HG03575 (cell line): ENCODE measurements at regions not wholly inside any gene's neighbourhood (a gene's known extent, or its start where the extent isn't known, plus 50 kb on each side); places are given as distances from the start of the nearest gene placed in this dataset.
A peak's percentile ranks its signal among the peaks of the same experiment; 100 is the strongest.
"Not testable (repeated sequence)": the region's sequence is repeated elsewhere in the genome, so short reads cannot be mapped to it uniquely, and the experiment has no call there.

Experiments used
- ATAC-seq: cut with Tn5 transposase; IDR thresholded peaks from one replicate; pipeline ENCODE4 v1.9.1; 2021; ENCODE audit not compliant: unreplicated experiment, insufficient number of reproducible peaks, low FRiP score; ENCODE audit errors: extremely low read depth

DNA sequence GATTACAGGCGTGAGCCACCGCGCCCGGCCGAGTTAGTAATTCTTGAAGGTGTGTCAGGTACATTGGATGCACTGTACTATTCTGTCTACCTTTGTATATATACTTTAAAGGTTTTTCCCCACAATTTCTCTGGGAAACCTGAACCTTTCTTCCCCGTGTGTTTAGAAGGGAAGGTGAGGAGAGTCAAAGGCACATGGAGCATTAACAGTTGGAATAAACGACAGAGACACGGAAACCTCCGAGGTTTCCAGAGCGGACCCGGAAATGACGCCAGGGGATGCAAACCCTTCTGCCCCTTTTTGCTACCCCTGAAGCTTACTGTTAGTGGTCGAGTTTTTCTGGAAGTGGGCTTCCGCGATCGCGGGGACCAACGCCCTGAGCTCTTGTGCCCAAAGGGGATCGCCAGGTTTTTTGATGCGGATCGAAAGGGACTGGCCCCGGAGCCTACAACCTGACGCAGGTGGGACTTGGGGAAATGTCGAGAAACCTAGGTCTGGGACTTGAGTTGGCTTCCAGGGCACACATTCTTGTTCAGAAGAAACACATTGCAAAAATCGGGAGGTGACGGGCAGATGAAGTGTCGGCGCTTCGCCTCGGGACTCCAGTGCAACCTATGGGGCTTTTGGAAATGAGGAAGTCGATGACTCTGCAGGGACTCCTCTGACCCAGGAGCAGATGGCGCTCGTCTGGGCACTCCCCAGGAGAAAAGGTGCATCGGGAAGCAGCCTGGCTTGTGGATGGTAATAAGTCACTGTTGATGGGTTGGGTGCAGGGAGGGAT is 218.2 kb downstream of the OR2B2 start:
- ATAC-seq, result no peak

DNA sequence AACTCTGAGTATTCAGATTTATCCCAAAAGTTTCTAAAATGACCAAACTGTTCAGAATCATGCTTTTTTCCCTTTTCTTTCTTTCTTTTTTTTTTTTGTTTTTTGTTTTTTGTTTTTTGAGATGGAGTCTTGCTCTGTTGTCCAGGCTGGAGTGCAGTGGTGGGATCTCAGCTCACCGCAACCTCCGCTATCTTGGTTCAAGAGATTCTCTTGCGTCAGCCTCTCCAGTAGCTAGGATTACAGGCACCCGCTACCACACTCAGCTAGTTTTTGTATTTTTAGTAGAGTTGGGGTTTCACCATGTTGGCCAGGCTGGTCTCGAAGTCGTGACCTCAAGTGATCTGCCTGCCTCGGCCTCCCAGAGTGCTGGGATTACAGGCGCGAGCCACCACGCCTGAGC is 219.2 kb upstream of the ZNF184 start:
- ATAC-seq, result not testable (repeated sequence)

DNA sequence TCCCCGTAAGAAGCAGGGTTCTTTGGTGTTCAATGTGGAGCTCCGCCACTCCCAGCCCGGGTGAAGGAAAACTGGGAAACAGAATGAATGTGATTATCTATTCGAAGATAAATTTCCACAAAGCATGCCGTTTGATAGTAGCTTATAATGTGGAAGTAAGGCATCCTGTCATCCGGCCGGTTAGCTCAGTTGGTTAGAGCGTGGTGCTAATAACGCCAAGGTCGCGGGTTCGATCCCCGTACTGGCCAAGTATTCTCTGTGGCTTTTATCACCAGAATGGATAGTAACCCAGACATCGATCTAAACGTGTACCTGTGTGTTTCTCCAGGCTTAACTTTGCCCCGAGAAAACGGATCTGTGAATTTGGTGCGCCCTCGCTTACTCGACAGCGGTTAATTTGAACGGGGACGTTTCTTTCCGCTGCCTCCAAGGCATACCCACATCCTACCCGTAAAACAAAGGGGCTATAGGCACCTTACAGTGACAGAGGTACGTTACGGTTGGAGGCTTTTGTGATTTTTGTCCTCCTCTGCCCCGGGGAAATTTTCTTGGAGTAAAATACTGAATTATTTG is 215.2 kb upstream of the ZNF184 start:
- ATAC-seq, result peak; percentile 31

DNA sequence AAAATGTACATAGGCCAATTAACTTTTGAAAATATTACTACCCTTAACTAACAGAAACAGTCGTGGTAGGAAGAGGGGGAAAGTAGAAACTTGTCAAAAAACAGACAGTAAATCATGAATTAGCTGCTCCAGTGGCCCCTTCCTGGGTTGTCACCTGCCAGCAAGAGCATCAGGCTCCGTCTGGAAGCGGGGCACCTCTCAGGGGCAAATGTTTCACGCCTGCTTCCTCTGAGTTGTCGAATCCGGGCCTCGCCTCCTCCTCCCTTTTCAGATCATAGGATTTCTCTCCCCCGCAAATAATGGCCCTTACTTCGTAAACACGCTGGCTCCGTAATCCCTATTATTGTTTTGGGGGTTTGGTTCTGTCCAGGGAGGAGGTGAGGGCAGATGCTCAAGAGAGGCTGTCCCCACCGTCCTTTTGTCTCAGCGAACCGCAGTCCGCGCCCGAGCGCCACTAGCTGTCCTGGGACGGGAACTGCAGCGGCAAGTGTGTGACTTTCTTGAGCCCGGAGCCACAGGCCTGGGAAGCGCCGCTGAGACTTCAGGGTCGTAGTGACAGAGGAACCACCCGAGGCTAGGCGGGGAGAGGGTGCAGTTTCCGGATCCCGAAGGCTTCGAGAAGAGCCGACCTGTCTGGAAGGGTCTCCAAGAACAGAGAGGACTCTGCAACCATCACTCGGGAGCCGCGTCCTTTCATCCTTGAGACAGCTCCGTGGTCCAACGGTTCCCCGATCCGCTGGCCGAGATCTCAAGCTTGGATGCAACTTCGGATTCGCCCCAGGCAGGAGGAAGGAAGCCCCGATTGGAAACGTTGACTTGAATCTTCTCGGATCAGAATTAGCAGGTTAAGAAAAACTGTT is 214.5 kb upstream of the ZNF184 start:
- ATAC-seq, result peak; percentile 2

DNA sequence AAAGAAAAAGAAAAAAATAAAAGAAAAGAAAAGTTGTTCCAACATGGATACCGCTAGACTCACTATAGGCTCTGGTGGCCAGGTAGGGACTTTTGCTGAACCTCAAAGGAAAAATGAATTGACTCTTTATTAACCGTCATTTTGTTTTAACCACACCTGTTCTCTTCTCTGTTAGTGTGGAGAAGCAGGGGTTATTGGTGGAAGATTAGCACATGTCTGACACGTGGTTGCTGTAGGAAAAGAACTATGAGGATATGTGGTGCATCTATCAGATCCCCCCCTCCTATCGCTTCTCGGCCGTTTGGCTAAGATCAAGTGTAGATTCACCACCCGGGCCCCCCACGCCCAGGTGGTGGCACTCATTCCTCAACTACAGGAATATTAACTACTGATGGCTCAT is 212.4 kb upstream of the ZNF184 start:
- no peak for ATAC-seq

DNA sequence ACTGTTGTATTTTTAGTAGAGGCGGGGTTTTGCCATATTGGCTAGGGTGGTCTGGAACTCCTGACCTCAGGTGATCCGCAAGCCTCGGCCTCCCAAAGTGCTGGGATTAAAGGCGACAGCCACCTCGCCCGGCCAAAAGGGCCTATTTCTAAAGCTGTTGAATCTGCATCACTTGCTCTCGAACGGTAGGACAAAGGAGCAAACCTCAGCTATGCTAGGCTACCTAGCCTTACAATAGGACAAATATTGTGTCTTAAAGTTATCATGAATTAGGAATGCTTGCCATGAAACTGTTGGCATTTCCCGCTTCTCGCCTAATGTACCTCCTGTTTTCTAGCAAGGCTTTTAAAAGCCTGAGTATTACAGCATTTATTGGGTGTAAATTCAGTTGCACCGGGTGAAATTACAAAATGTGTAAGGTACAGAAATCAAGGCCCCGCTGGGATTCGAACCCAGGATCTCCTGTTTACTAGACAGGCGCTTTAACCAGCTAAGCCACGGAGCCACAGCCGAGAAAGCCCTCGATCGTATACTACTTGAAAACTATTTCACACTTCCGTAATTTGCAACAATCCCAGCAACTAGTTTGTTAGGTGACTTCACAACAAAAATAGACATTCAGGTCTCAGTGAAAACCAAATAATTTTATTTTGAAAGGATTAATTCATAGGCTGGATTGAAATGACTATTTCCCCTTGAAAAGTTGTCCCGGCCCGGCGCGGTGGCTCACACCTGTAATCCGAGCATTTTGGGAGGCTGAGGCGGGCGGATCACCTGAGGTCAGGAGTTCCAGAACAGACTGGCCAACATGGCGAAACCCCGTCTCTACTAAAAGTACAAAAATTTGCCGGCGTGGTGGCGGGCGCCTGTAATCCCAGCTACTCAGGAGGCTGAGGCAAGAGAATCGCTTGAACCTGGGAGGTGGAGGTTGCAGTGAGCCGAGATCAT is 211.6 kb upstream of the ZNF184 start:
- ATAC-seq, result no peak

DNA sequence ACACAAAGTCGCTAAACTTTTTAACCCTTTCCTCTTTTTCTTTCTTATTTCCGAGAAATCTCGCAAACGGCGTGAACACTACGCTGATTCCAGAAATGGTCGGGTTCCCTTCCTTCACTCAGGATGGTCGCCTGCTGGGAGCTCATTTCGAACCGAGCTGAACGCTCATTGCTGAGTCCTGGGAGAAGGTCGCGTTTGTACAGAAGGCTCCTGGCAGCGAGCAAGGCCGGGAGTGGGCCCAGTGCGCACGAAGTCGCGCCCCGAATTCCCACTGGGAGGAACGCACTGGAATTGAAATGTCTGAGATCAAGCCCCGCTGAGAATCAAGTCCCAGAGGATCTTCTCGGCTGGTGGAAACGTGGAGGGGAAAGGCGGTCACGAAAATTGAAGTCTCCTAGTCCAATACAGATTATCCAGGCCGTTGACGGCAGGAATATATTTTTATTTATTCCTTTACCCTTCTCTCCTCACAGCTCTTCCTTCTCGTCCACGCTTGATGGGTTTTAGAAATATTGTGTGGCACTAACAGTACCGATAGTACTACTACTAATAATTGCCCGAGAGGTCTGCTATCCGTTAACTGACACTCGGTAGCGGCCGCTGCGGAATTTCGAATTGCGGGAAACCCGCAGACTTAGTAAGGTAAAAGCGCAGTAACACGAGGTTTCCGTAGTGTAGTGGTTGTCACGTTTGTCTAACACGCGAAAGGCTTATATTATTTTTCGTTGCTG is 207.2 kb upstream of the ZNF184 start:
- no peak for ATAC-seq

DNA sequence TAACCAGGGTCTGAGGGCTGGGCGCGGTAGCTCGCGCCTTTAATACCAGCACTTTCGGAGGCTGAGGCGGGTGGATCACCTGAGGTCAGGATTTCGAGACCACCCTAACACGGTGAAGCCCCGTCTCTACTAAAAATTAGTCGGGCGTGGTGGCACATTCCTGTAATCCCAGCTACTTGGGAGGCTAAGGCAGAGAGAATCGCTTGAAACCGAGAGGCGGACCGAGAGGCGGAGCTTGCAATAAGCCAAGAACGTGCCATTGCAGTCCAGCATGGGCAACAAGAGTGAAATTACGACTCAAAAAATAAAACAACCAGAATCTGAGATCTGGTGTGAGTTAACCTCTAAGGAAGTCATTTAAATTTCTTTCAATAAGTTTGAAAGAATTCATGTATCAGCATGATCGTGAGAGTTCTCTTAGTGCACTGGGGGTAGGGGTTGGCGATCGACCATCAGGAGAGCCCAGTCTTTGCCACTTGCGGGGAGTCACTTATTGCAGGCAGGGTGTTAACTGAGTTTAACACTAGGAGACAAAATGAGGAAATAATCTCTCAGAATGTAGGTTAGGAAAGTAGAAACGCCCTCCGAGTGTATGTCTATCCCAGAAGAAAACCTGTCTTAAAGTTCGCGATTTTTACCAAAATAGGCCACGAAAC is 206.5 kb upstream of the ZNF184 start:
- no peak for ATAC-seq

DNA sequence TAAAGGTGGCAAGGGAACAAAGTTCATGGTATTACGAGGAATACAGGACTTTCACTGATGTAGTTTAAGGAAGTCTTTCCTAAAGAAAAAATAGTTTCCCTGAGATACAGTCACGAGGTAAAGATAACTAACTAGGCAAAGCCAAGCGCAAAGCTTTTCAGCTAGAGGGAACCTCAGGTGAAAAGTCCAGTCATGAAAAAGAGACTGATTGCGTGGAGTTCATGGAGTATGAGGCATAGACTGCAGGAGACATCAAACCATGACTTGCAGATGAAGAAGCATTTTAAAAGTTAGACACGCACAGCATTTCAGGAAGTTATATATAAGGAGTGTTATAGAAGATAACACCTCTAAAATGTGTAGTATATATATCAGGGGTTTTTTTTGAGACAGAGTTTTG is 205.6 kb upstream of the ZNF184 start:
- ATAC-seq, result no peak

DNA sequence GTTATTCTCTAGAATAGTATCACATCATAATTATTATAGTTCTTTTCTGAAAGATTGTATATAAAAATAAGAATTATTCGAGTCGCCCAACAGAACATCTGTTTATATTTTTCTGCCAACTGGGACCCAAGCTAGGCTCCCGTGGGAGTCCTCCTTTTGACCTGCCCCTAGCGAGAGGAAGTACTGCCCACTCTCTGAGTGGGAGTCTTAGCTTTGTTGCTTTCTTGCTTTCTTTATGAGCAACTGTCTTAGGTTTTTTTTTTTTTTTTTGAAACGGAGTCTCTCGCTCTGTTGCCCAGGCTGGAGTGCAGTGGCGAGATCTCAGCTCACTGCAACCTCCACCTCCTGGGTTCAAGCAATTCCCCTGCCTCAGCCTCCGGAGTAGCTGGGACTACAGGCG is 202.0 kb upstream of the ZNF184 start:
- no peak for ATAC-seq

DNA sequence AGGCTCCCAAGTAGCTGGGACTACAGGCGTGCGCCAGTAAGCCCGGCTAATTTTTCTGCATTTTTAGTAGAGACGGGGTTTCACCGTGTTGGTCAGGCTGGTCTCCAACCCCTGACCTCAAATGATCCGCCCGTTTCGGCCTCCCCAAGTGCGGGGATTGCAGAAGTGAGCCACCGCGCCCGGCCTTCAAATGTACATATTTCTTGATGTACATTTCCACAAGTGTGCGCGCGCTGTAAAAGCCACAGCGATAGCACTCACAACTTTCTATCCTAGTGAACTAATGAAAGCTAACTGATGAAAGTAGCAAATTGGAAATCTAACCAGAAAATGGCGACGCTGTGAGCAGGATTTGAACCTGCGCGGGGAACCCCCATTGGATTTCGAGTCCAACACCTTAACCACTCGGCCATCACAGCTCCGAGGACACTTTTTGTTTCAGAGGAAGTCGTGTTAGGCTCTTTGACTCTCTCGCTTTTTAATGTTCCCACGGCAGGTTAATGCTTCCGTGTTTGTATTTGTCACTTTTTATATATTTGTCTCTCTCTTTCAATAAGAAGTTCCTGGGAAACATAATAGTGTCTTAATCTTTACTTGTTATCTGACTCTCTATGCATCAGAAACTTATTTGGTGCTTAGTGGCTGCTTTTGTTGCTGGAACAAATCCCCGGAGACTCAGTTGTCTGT is 199.4 kb upstream of the ZNF184 start:
- no peak for ATAC-seq

DNA sequence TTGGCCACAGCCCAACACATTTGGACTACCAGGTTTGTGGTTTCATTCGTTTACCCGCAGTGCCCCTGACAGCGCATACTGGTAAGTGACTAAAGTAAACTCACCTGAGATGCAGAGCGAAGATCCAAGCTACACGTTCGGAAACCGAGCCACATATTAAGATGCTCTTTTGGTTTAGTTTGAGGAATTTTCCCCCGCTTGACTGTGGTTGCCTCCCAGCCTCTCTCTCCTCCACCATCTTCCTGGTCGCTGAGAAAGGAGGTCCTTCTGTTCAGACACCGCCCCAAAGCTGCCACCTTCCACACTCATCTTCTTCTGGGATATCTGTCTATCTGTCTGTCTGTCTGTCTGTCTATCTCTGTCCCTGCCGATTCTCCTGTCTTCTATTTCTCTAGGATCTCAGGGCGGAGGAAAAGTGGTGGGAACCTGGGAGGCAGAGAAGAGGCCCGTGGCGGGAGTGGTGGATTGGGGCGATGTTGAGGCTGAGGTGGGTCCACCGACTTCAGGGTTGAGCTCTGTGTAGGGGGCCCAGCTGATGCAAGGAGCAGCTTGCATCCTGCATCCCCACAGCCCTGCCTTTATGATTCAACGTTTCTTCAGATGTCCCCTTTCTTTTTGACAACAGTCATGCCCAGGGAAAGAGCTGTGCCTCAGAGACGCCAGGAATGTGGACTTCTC is 196.9 kb upstream of the ZNF184 start:
- no peak for ATAC-seq

DNA sequence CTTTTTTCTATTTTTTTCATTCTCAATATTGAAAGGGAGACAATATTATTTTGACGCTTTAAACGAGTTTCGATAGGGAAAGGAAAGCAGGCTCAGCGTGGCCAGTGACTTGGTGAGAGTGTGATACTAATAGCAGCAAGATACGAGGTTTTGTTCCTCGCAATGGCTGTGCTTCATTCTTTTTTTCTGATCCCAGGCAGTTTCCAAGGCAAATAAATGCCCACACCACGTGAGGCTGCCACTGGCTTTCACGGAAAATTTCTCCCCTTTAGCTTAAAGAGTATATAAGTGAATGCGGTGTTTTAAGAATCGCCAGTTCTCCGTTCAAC is 196.4 kb upstream of the ZNF184 start:
- no peak for ATAC-seq

DNA sequence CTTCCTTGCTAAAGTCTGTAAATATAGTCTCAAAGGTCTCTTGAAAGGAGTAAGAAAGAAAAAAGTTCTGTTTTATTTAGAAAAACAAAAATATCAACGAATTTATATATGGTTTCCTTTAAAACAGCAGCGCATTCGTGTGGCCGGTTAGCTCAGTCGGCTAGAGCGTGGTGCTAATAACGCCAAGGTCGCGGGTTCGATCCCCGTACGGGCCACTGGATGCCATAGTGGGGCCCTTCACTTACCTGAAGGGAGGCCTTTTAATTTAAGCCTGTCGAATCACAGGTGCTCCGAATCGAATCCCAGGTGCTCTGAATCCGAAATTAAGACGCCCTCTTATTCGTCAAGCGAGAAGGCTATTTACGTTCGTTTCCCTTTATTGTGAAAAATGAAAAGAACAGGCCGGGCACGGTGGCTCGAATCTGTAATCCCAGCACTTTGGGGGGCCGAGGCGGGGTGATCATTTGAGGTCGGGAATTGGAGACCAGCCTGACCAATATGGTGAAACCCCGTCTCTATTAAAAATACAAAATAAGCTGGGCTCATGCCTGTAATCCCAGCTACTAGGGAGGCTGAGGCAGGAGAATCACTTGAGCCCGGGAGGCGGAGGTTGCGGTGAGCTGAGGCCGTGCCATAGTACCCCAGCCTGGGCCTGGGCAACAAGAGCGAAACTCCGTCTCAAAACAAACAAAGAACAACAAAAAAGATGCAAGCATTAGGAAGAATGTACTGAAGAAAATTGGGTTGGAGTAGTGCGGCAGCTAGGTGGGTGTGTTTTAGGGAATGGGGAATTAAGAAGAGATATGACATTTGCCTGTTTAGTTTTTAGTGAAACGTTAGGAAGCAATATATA is 195.8 kb upstream of the ZNF184 start:
- ATAC-seq, result no peak

DNA sequence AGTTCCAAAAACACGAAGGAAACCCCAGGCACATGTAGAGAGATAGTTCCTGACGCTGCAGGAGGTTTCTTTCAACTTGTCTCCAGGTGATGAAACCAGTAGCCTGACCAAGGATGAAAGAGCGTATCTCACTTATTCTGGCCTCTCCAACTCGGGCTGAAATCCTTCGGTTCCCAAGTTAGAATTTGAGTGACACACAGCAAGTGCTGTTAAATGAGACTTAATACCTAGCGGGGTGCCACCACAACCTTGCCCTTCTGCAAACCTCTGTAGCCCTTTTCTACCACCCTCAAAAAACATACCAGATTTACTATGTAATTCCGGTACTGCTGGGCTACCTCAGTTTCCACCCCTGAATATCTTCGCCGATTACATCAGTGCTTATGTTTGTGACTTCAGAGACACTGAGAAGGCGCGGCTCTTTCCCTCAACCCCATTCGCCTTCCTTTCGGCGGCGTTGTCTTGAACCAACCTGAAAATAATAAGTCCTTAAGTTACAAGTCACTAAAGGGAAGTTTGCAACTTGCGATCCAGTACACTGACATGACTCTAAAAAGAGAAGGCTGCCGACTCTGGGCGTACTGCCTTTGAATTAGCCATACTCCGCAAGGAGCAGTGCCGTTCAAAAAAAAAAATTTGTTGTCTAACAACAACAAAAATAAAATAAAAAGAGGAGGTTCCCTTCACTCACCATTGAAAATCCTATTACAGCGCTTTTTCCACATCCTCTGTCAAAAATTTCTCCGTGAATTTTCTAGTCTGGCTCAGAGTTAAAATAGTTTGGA is 194.9 kb upstream of the ZNF184 start:
- ATAC-seq, result no peak
